GM12878 (cell line): ENCODE measurements at regions not wholly inside any gene's neighbourhood (a gene's known extent, or its start where the extent isn't known, plus 50 kb on each side); places are given as distances from the start of the nearest gene placed in this dataset.

Experiments
- ATAC-seq: fragments of 200-7000 bp; cut with Tn5 transposase; 3 replicates; pipeline ENCODE4 v1.9.1; 2020; ENCODE audit warnings: mild to moderate bottlenecking, moderate library complexity
- BruUV-seq: library from RNA; stranded (reverse); fragments of 400-500 nt; replicated peaks from 2 replicates; lab custom pipeline; 2021; lab: Mats Ljungman, UMichigan
- CTCF ChIA-PET: fragments of 300-600 bp; sonication (Branson Sonifier 250); formaldehyde crosslinking; extraction: SDS; loops from one replicate; lab custom pipeline; 2021; ENCODE audit warnings: inconsistent platforms; lab: Yijun Ruan, JAX
- POLR2A ChIA-PET: fragments of 350-600 bp; formaldehyde crosslinking; extraction: SDS; loops from one replicate; lab custom pipeline; 2021; ENCODE audit warnings: inconsistent platforms; lab: Charles Lee
- RAD21 ChIA-PET: fragments of 300-600 bp; sonication (Branson Sonifier 250); formaldehyde crosslinking; loops from one replicate; lab custom pipeline; 2023; ENCODE audit warnings: antibody characterized with exemption; ENCODE audit not compliant: unreplicated experiment; lab: Charles Lee
- SMC1A ChIA-PET: fragments of 300-600 bp; sonication (Branson Sonifier 250); formaldehyde crosslinking; loops from one replicate; lab custom pipeline; 2023; ENCODE audit not compliant: unreplicated experiment, uncharacterized antibody; lab: Charles Lee
- DNase-seq: peaks from one replicate; pipeline ENCODE4 v3.0.0-alpha.2; 2011; ENCODE audit warnings: low read depth, low spot score
- FAIRE-seq: peaks from 3 replicates; lab custom pipeline; 2011; peaks lifted over from hg19 to GRCh38; lab: Jason Lieb, UNC
- H2AFZ ChIP-seq: 2 replicates; pipeline ENCODE4 v1.6.0; 2011; ENCODE audit warnings: low read depth, low read length, control low read depth; ENCODE audit not compliant: control insufficient read depth
- H3K27ac ChIP-seq: 2 replicates; pipeline ENCODE4 v1.5.1; 2011; ENCODE audit warnings: control low read depth; ENCODE audit not compliant: control insufficient read depth, insufficient read depth
- H3K27me3 ChIP-seq, 2 experiments: replicated peaks in 1 of 2; 2 replicates each; pipeline versions ENCODE4 v1.6.0 to v1.6.1; 2011; ENCODE audit warnings: low read length in 1 of 2; ENCODE audit not compliant: control insufficient read depth in 2 of 2, insufficient read depth in 2 of 2
- H3K36me3 ChIP-seq, 2 experiments: 2 replicates each; pipeline ENCODE4 v1.5.1; 2011; ENCODE audit warnings: low read length in 1 of 2; ENCODE audit not compliant: control insufficient read depth in 2 of 2, insufficient read depth in 2 of 2
- H3K4me1 ChIP-seq: 2 replicates; pipeline ENCODE4 v1.6.1; 2011; ENCODE audit warnings: mild to moderate bottlenecking, low read length, moderate library complexity, mixed read lengths; ENCODE audit not compliant: control insufficient read depth, insufficient read depth
- H3K4me2 ChIP-seq: 2 replicates; pipeline ENCODE4 v1.6.0; 2011; ENCODE audit warnings: control low read depth; ENCODE audit not compliant: control insufficient read depth, insufficient read depth
- H3K4me3 ChIP-seq: fragments of 200-600 bp; sonication (generic); 2 replicates; pipeline ENCODE4 v1.5.1; 2016
- H3K79me2 ChIP-seq: 2 replicates; pipeline ENCODE4 v1.6.0; 2011; ENCODE audit warnings: low read length; ENCODE audit not compliant: control insufficient read depth, insufficient read depth
- H3K9ac ChIP-seq: 2 replicates; pipeline ENCODE4 v1.8.0; 2011; ENCODE audit warnings: low read length, control low read depth, mixed read lengths; ENCODE audit not compliant: control insufficient read depth, insufficient read depth
- H3K9me3 ChIP-seq: replicated peaks from 3 replicates; pipeline ENCODE4 v1.5.1; 2011; ENCODE audit warnings: mild to moderate bottlenecking, low read length; ENCODE audit not compliant: control insufficient read depth, insufficient read depth
- H4K20me1 ChIP-seq: 2 replicates; pipeline ENCODE4 v1.6.0; 2011; ENCODE audit not compliant: control insufficient read depth, insufficient read depth
- CBFB ChIP-seq: IDR thresholded peaks from 2 replicates; pipeline ENCODE4 v1.6.1; 2016; ENCODE audit warnings: antibody characterized with exemption, low read depth
- CTCF ChIP-seq, 3 experiments: IDR thresholded peaks in 2 of 3; conservative IDR thresholded peaks in 1 of 3; 2 replicates each; pipeline ENCODE4 v1.5.1; 2011; ENCODE audit warnings: low read depth in 3 of 3, low read length in 3 of 3, mild to moderate bottlenecking in 3 of 3, control low read depth in 2 of 3, moderate library complexity in 2 of 3, inconsistent platforms in 1 of 3, mixed read lengths in 1 of 3; ENCODE audit not compliant: control insufficient read depth in 2 of 3, insufficient read depth in 1 of 3; ENCODE audit errors: extremely low read depth in 1 of 3
- MXI1 ChIP-seq: fragments of 150-350 bp; IDR thresholded peaks from 2 replicates; pipeline ENCODE4 v1.6.1; 2011; ENCODE audit warnings: low read depth, mild to moderate bottlenecking, inconsistent platforms, low read length, improper control_type of control experiment
- NFYB ChIP-seq: IDR thresholded peaks from 2 replicates; pipeline ENCODE4 v1.6.1; 2011; ENCODE audit warnings: low read depth, mild to moderate bottlenecking, low read length, improper control_type of control experiment, moderate library complexity; ENCODE audit not compliant: insufficient read depth
- NR2C2 ChIP-seq: IDR thresholded peaks from 2 replicates; pipeline ENCODE4 v1.6.1; 2011; ENCODE audit warnings: borderline replicate concordance, low read depth; ENCODE audit not compliant: control insufficient read depth, insufficient read length
- POLR2AphosphoS2 ChIP-seq: IDR thresholded peaks from 2 replicates; pipeline ENCODE4 v1.6.1; 2011; ENCODE audit warnings: low read depth, mild to moderate bottlenecking, low read length, improper control_type of control experiment, moderate library complexity
- TCF12 ChIP-seq: IDR thresholded peaks from 2 replicates; pipeline ENCODE4 v1.6.1; 2011; ENCODE audit warnings: low read depth, mild to moderate bottlenecking, low read length
- USF2 ChIP-seq: IDR thresholded peaks from 2 replicates; pipeline ENCODE4 v1.6.1; 2011; ENCODE audit warnings: low read depth, low read length, improper control_type of control experiment, borderline replicate concordance
- ZNF592 ChIP-seq: fragments of 450-650 bp; IDR thresholded peaks from 2 replicates; pipeline ENCODE4 v1.6.1; 2017; ENCODE audit warnings: mild to moderate bottlenecking, moderate library complexity
- WGBS: methylation state at CpG from one replicate; pipeline ENCODE4 v1.1.6; 2016; ENCODE audit warnings: low lambda C conversion rate; ENCODE audit not compliant: insufficient replicate concordance, insufficient coverage; ENCODE audit errors: missing lambda C conversion rate; 5-methylcytosine and 5-hydroxymethylcytosine counted together
- in situ Hi-C: fragments of 300-500 bp; cut with MboI; formaldehyde crosslinking; loops from 9 replicates; pipeline ENCODE4 v1.14.3; 2018; ENCODE audit warnings: mixed read lengths
- intact Hi-C: fragments of 100-400 bp; cut with micrococcal nuclease; formaldehyde crosslinking; loops from one replicate; pipeline ENCODE4 v1.14.2; 2022; ENCODE audit not compliant: unreplicated experiment
- TF ChIP-seq, protein P1 (sequence below): IDR thresholded peaks from 2 replicates; pipeline ENCODE4 v1.6.1; 2012; ENCODE audit warnings: mild to moderate bottlenecking, low read depth, low read length

DNA sequence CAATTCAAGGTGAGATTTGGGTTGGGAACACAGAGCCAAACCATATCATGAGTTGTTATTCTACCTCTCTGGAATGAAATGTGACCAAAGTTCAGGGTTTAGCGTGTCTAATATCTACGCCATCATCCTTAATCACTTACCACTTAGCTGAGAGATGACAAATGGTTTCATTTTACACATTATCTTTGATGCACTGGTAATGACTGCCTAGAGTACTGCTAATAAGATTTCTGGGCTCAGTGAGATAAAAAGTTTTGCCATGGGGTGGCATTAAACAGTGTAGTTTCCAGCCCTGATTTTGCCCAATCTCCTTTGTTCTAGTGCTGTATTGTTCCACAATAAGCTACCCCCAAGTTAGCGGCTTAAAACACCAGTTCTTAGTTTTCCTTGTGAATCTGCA lies 367.2 kb downstream of the MLLT3 start (continued):
- TF ChIP-seq ZNF592 = no peak
- no peak for TF ChIP-seq POLR2AphosphoS2
- no peak for TF ChIP-seq NR2C2

DNA sequence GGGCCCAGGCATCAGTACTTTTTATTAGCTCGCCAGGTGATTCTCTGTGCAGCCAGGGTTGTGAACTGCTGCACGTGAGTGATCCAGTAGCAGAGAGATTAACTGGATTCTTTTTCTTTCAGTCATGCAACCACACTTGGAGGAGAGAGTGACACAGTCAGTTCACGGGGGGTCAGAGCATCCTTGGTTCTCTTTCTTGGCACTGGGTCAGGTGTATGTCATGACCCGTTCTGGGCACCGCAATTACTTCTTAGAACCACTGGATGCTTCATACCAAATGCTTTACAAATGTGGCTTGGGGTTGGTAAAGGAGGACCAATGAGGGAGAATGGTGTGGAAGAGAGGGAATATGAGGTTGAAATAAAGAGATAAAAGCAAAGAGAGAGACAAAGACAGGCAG lies 368.7 kb downstream of the MLLT3 start:
- H3K9me3 ChIP-seq = no peaks in the 10 kb centered on the region
- ChIA-PET RAD21 (no interaction called here), POLR2A (no interaction called here), CTCF (no interaction called here), SMC1A (no interaction called here)
- intact Hi-C loops (no loop called here), in situ Hi-C loops (no loop called here)
- FAIRE-seq = no peak
- DNase-seq = no peak
- no peak overlapping the region for H3K9ac ChIP-seq
- H3K27me3 ChIP-seq = no peaks in the 10 kb centered on the region; a peak in 1 of 4 replicates
- 13% methylated on average over 5 of the region's 5 CpGs for WGBS
- no peak overlapping the region for H2AFZ ChIP-seq
- no peaks in the 10 kb centered on the region for H3K79me2 ChIP-seq
- H3K36me3 ChIP-seq = no peaks in the 10 kb centered on the region
- H3K4me2 ChIP-seq = no peak overlapping the region
- no peak overlapping the region for H3K27ac ChIP-seq
- H3K4me1 ChIP-seq = no peaks in the 10 kb centered on the region
- no TSS peak for BruUV-seq
- no peak for ATAC-seq
- no peaks in the 10 kb centered on the region for H4K20me1 ChIP-seq
- no peak overlapping the region for H3K4me3 ChIP-seq
- TF ChIP-seq CTCF (IDR thresholded peaks at IDR 0.05 in 2 of 3, conservative IDR thresholded peaks at IDR 0.05 in 1 of 3; ENCODE audit: control insufficient read depth in 2 of 3, extremely low read depth in 1 of 3, insufficient read depth in 1 of 3, low read depth in 3 of 3, low read length in 3 of 3) (no peak), USF2 (no peak), CBFB (no peak), TCF12 (no peak), MXI1 (no peak), NFYB (no peak)
- TF ChIP-seq, protein P1, sequence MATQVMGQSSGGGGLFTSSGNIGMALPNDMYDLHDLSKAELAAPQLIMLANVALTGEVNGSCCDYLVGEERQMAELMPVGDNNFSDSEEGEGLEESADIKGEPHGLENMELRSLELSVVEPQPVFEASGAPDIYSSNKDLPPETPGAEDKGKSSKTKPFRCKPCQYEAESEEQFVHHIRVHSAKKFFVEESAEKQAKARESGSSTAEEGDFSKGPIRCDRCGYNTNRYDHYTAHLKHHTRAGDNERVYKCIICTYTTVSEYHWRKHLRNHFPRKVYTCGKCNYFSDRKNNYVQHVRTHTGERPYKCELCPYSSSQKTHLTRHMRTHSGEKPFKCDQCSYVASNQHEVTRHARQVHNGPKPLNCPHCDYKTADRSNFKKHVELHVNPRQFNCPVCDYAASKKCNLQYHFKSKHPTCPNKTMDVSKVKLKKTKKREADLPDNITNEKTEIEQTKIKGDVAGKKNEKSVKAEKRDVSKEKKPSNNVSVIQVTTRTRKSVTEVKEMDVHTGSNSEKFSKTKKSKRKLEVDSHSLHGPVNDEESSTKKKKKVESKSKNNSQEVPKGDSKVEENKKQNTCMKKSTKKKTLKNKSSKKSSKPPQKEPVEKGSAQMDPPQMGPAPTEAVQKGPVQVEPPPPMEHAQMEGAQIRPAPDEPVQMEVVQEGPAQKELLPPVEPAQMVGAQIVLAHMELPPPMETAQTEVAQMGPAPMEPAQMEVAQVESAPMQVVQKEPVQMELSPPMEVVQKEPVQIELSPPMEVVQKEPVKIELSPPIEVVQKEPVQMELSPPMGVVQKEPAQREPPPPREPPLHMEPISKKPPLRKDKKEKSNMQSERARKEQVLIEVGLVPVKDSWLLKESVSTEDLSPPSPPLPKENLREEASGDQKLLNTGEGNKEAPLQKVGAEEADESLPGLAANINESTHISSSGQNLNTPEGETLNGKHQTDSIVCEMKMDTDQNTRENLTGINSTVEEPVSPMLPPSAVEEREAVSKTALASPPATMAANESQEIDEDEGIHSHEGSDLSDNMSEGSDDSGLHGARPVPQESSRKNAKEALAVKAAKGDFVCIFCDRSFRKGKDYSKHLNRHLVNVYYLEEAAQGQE = no peak
